GM12891 (cell line): ENCODE measurements at regions not wholly inside any gene's neighbourhood (a gene's known extent, or its start where the extent isn't known, plus 50 kb on each side); places are given as distances from the start of the nearest gene placed in this dataset.
"Not testable (repeated sequence)": the region's sequence is repeated elsewhere in the genome, so short reads cannot be mapped to it uniquely, and the experiment has no call there.

ENCODE experiments used
- DNase-seq: peaks from one replicate; pipeline ENCODE4 v3.0.0; 2011; ENCODE audit warnings: low spot score; ENCODE audit not compliant: insufficient read length
- FAIRE-seq: peaks from 2 replicates; lab custom pipeline; 2011; peaks lifted over from hg19 to GRCh38; lab: Jason Lieb, UNC
- PAX5 ChIP-seq: IDR thresholded peaks from 2 replicates; pipeline ENCODE4 v1.6.1; 2011; ENCODE audit warnings: low read length, moderate library complexity, mild to moderate bottlenecking; ENCODE audit not compliant: insufficient read depth, severe bottlenecking
- POLR2A ChIP-seq: IDR thresholded peaks from 2 replicates; pipeline ENCODE4 v1.6.1; 2011; ENCODE audit warnings: low read depth, low read length, control low read depth
- POLR2AphosphoS5 ChIP-seq: IDR thresholded peaks from 2 replicates; pipeline ENCODE4 v1.6.1; 2011; ENCODE audit warnings: low read depth, low read length, control low read depth
- POU2F2 ChIP-seq: IDR thresholded peaks from 2 replicates; pipeline ENCODE4 v1.6.1; 2011; ENCODE audit warnings: low read depth, mild to moderate bottlenecking, control low read depth, low read length, moderate library complexity
- SPI1 ChIP-seq: IDR thresholded peaks from 2 replicates; pipeline ENCODE4 v1.6.1; 2011; ENCODE audit warnings: low read depth, low read length, control low read depth
- TAF1 ChIP-seq: IDR thresholded peaks from 2 replicates; pipeline ENCODE4 v1.6.1; 2011; ENCODE audit warnings: low read depth, low read length, control low read depth

- FAIRE-seq, result no peak
- TF ChIP-seq SPI1 (no peak), PAX5 (no peak), POU2F2 (no peak), TAF1 (no peak), POLR2A (no peak), POLR2AphosphoS5 (no peak)
- no peak for DNase-seq
Observed at GRCh38 chr15:77898811-77899730, 178.4 kb downstream of the TBC1D2B start.

- TF ChIP-seq POLR2A (no peak), POU2F2 (no peak), SPI1 (no peak), TAF1 (no peak), POLR2AphosphoS5 (no peak), PAX5 (no peak)
- DNase-seq, result no peak
- no peak for FAIRE-seq
Observed at GRCh38 chr15:77897896-77898406, 179.6 kb downstream of the TBC1D2B start.

GRCh38 chr15:77897113-77897895, 180.2 kb downstream of the TBC1D2B start:
- DNase-seq, FAIRE-seq: not testable (repeated sequence)

GRCh38 chr15:77896147-77897112, 181.1 kb downstream of the TBC1D2B start:
- not testable (repeated sequence) for DNase-seq, FAIRE-seq

GRCh38 chr15:77895742-77896141, 181.8 kb downstream of the TBC1D2B start:
- TF ChIP-seq POLR2A (no peak), PAX5 (no peak), POU2F2 (no peak), SPI1 (no peak), POLR2AphosphoS5 (no peak)
- FAIRE-seq (no peak), DNase-seq (no peak)

- not testable (repeated sequence) for DNase-seq, FAIRE-seq
Observed at GRCh38 chr15:77895145-77895544, 182.4 kb downstream of the TBC1D2B start.

GRCh38 chr15:77893671-77894640, 183.6 kb downstream of the TBC1D2B start:
- DNase-seq, result not testable (repeated sequence)
- peak; percentile 82 for FAIRE-seq

- DNase-seq, FAIRE-seq: not testable (repeated sequence)
Observed at GRCh38 chr15:77893246-77893645, 184.3 kb downstream of the TBC1D2B start.

GRCh38 chr15:77892335-77892734, 185.2 kb downstream of the TBC1D2B start:
- TF ChIP-seq POLR2AphosphoS5 (no peak), PAX5 (no peak), TAF1 (no peak), POLR2A (no peak), SPI1 (no peak), POU2F2 (no peak)
- DNase-seq, result no peak
- no peak for FAIRE-seq

GRCh38 chr15:77891862-77892261, 185.6 kb downstream of the TBC1D2B start:
- DNase-seq, result not testable (repeated sequence)

GRCh38 chr15:77890911-77891801, 186.4 kb downstream of the TBC1D2B start:
- DNase-seq, result not testable (repeated sequence)
- peak; percentile 99 for FAIRE-seq

More at GRCh38 chr15:77891862-77892261, 185.6 kb downstream of the TBC1D2B start:
- peak; percentile 77 for FAIRE-seq

GRCh38 chr15:77889828-77890725, 187.4 kb downstream of the TBC1D2B start:
- FAIRE-seq, DNase-seq: not testable (repeated sequence)
